H1 (cell line): ENCODE measurements at regions not wholly inside any gene's neighbourhood (a gene's known extent, or its start where the extent isn't known, plus 50 kb on each side); places are given as distances from the start of the nearest gene placed in this dataset.

Experiments used
- CHD1 ChIP-seq: IDR thresholded peaks from 2 replicates; pipeline ENCODE4 v1.6.1; 2012; ENCODE audit warnings: low read depth, low read length, improper control_type of control experiment
- EP300 ChIP-seq, 2 experiments: IDR thresholded peaks; 1 replicate in 1 of 2; 2 replicates in 1 of 2; pipeline ENCODE4 v1.6.1; 2011 to 2012; ENCODE audit warnings: low read depth in 2 of 2, low read length in 2 of 2, mild to moderate bottlenecking in 2 of 2, borderline replicate concordance in 1 of 2, inconsistent platforms in 1 of 2, moderate library complexity in 1 of 2
- EZH2 ChIP-seq: fragments of 200-600 bp; sonication (generic); IDR thresholded peaks from 2 replicates; pipeline ENCODE4 v1.7.1; 2012; ENCODE audit warnings: low read depth, mild to moderate bottlenecking, moderate library complexity, low read length, inconsistent platforms; ENCODE audit not compliant: severe bottlenecking
- MAFK ChIP-seq: IDR thresholded peaks from 2 replicates; pipeline ENCODE4 v1.6.1; 2012; ENCODE audit warnings: low read depth, mild to moderate bottlenecking, improper control_type of control experiment, low read length
- POLR2A ChIP-seq, 2 experiments: IDR thresholded peaks; 1 replicate in 1 of 2; 2 replicates in 1 of 2; pipeline ENCODE4 v1.6.1; 2011; ENCODE audit warnings: low read depth in 2 of 2, low read length in 2 of 2, mild to moderate bottlenecking in 2 of 2; ENCODE audit errors: control extremely low read depth in 1 of 2
- POLR2AphosphoS5 ChIP-seq: IDR thresholded peaks from 2 replicates; pipeline ENCODE4 v1.6.1; 2011; ENCODE audit warnings: low read depth, low read length
- RAD21 ChIP-seq, 2 experiments: IDR thresholded peaks in 1 of 2; conservative IDR thresholded peaks in 1 of 2; 2 replicates each; pipeline ENCODE4 v1.6.1; 2011; ENCODE audit warnings: low read depth in 2 of 2, low read length in 2 of 2, improper control_type of control experiment in 1 of 2, inconsistent platforms in 1 of 2, mild to moderate bottlenecking in 1 of 2, moderate library complexity in 1 of 2
- RFX5 ChIP-seq: IDR thresholded peaks from 2 replicates; pipeline ENCODE4 v1.6.1; 2011; ENCODE audit warnings: low read depth, low read length, improper control_type of control experiment, borderline replicate concordance
- SP1 ChIP-seq: IDR thresholded peaks from 2 replicates; pipeline ENCODE4 v1.6.1; 2011; ENCODE audit warnings: low read depth, low read length
- TF ChIP-seq, protein P1 (sequence below), 3 experiments: IDR thresholded peaks; 1 replicate in 2 of 3; 2 replicates in 1 of 3; pipeline versions ENCODE4 v1.5.1 to v1.6.1; 2011; ENCODE audit warnings: low read length in 3 of 3, mild to moderate bottlenecking in 3 of 3, inconsistent platforms in 2 of 3, low read depth in 1 of 3, moderate library complexity in 1 of 3; ENCODE audit not compliant: insufficient read depth in 1 of 3; ENCODE audit errors: control extremely low read depth in 1 of 3
- TF ChIP-seq, protein P2 (sequence below): IDR thresholded peaks from 2 replicates; pipeline ENCODE4 v1.6.1; 2011; ENCODE audit warnings: low read depth, mild to moderate bottlenecking, low read length; ENCODE audit not compliant: insufficient read depth
- TF ChIP-seq, protein P3 (sequence below): IDR thresholded peaks from 2 replicates; pipeline ENCODE4 v1.6.1; 2011; ENCODE audit warnings: low read length, improper control_type of control experiment

DNA sequence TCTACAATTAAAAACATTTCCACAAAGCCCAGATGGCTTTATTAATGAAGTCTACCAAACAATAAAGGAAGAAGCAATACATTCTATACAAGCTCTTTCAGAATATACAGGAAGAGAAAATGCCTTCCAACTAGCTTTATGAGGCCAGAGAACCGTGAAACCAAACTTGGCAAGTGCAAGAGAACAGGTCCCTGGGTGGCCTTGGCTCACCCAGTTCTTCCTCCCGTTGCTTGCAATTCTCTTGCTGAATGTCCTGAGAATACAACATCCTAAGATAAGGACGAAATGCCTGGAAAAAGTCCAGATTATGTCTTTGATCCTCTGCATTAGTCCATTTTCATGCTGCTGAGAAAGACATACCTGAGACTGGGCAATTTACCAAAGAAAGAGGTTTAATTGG, 204.9 kb downstream of the MAD2L1 start:
- TF ChIP-seq RFX5 (no peak), EZH2 (no peak), POLR2AphosphoS5 (no peak), POLR2A (IDR thresholded peaks at IDR 0.05; ENCODE audit: control extremely low read depth in 1 of 2, low read depth in 2 of 2, low read length in 2 of 2) (no peak), CHD1 (no peak), SP1 (no peak), MAFK (no peak), RAD21 (IDR thresholded peaks at IDR 0.05 in 1 of 2, conservative IDR thresholded peaks at IDR 0.05 in 1 of 2; ENCODE audit: low read depth in 2 of 2, low read length in 2 of 2) (no peak), EP300 (IDR thresholded peaks at IDR 0.05; ENCODE audit: borderline replicate concordance in 1 of 2, low read depth in 2 of 2, low read length in 2 of 2) (no peak)
- TF ChIP-seq, protein P1, sequence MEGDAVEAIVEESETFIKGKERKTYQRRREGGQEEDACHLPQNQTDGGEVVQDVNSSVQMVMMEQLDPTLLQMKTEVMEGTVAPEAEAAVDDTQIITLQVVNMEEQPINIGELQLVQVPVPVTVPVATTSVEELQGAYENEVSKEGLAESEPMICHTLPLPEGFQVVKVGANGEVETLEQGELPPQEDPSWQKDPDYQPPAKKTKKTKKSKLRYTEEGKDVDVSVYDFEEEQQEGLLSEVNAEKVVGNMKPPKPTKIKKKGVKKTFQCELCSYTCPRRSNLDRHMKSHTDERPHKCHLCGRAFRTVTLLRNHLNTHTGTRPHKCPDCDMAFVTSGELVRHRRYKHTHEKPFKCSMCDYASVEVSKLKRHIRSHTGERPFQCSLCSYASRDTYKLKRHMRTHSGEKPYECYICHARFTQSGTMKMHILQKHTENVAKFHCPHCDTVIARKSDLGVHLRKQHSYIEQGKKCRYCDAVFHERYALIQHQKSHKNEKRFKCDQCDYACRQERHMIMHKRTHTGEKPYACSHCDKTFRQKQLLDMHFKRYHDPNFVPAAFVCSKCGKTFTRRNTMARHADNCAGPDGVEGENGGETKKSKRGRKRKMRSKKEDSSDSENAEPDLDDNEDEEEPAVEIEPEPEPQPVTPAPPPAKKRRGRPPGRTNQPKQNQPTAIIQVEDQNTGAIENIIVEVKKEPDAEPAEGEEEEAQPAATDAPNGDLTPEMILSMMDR (IDR thresholded peaks at IDR 0.05; ENCODE audit: control extremely low read depth in 1 of 3, insufficient read depth in 1 of 3, low read depth in 1 of 3, low read length in 3 of 3): no peak
- TF ChIP-seq, protein P2, sequence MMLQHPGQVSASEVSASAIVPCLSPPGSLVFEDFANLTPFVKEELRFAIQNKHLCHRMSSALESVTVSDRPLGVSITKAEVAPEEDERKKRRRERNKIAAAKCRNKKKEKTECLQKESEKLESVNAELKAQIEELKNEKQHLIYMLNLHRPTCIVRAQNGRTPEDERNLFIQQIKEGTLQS: no peak
- TF ChIP-seq, protein P3, sequence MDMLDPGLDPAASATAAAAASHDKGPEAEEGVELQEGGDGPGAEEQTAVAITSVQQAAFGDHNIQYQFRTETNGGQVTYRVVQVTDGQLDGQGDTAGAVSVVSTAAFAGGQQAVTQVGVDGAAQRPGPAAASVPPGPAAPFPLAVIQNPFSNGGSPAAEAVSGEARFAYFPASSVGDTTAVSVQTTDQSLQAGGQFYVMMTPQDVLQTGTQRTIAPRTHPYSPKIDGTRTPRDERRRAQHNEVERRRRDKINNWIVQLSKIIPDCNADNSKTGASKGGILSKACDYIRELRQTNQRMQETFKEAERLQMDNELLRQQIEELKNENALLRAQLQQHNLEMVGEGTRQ: no peak
